RWPE1 (cell line): ENCODE measurements at regions not wholly inside any gene's neighbourhood (a gene's known extent, or its start where the extent isn't known, plus 50 kb on each side); places are given as distances from the start of the nearest gene placed in this dataset.

Experiments
- CTCF ChIA-PET: fragments of 350-600 bp; sonication (Branson Sonifier 250); formaldehyde crosslinking; extraction: SDS; loops from one replicate; lab custom pipeline; 2021; lab: Yijun Ruan, JAX
- POLR2A ChIA-PET: fragments of 400-600 bp; formaldehyde crosslinking; extraction: SDS; loops from one replicate; lab custom pipeline; 2020; ENCODE audit warnings: antibody characterized with exemption; ENCODE audit not compliant: low non-redundant PET; lab: Yijun Ruan, JAX
- DNase-seq: peaks from one replicate; pipeline ENCODE4 v3.0.0; 2012; ENCODE audit warnings: low spot score
- H3K27ac ChIP-seq: fragments of 450-650 bp; 2 replicates; pipeline ENCODE4 v1.5.1; 2017
- CTCF ChIP-seq: fragments of 450-650 bp; conservative IDR thresholded peaks from 2 replicates; pipeline ENCODE4 v1.5.1; 2017; ENCODE audit warnings: low read depth, mild to moderate bottlenecking

- POLR2A ChIA-PET, result no interaction called here
- CTCF ChIA-PET, result interaction anchor here (0.6 kb wide), 1 partner anchor 301 kb away, joined by 3 read pairs; no protein-coding TSS in a partner anchor
- DNase-seq, result peak; percentile 86
- no peak for TF ChIP-seq CTCF
- peak overlapping the region; percentile 80 for H3K27ac ChIP-seq
Observed at GRCh38 chr1:244341455-244342450, 110.0 kb downstream of the ADSS2 start.

GRCh38 chr1:244344001-244344400 is 107.7 kb downstream of the ADSS2 start:
- TF ChIP-seq CTCF, result no peak
- CTCF ChIA-PET, result interaction anchor here (0.6 kb wide), 1 partner anchor 44 kb away, joined by 3 read pairs; no protein-coding TSS in a partner anchor
- POLR2A ChIA-PET, result no interaction called here
- DNase-seq, result no peak
- no peak overlapping the region for H3K27ac ChIP-seq

DNA sequence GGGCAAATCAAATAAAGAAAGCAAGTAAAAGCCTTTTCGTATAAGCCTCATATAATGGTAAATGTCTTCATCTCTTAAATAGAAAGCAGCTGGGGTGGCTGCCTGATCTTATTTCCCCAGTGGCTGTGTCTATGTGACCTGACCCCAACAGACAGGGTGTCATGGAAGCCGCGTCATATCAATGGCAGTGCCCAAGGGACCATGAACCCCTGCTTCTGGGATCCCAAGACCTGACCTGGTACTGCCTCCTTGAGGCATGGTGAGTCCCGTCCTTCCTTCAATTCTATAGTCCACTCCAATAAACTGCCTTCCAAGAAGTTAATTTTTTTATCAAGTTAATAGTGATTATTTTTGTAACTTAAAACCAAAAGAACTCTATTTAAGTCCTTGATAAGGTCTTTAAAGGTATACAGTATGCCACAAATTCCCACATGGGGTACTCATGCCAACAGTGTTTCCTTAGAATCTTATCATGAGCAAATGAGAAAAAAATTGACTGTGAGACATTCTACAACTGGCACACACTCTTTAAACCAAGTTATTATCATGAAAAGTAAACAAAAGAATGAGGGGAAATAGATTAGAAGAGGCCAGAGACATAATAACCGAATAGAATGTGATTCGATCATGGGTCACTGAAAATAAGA is 104.6 kb downstream of the ADSS2 start:
- no peak for TF ChIP-seq CTCF
- DNase-seq, result no peak
- no peak overlapping the region for H3K27ac ChIP-seq
- CTCF ChIA-PET, result interaction anchor here (0.6 kb wide), 1 partner anchor 489 kb away, joined by 3 read pairs; no protein-coding TSS in a partner anchor
- POLR2A ChIA-PET, result no interaction called here

GRCh38 chr1:244347942-244348341 is 103.8 kb downstream of the ADSS2 start:
- DNase-seq, result no peak
- ChIA-PET CTCF (interaction anchor here (0.6 kb wide), 1 partner anchor 488 kb away, joined by 3 read pairs; no protein-coding TSS in a partner anchor), POLR2A (no interaction called here)
- no peak for TF ChIP-seq CTCF
- H3K27ac ChIP-seq, result no peak overlapping the region

DNA sequence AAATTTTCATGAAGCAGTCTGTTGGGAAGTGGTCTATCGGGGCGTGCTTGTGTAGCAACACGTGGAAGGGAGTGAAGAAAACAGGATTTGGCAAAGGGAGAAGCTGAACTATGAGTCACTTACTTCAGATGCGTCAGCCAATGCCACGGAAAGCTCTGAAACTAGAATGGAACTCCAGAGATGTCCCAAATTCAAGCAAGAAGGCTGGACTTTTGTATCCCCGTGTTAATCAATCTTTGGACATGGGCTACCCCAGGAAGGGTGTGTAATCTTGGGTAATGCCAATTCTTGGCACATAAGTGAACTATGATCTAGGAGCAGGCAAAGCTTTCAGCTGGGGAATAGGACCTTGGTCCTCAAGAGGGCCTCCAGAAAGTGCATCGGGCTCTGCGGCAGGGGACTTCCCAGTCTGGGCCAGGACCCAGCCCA is 102.6 kb downstream of the ADSS2 start:
- DNase-seq, result peak; percentile 56
- no peak for TF ChIP-seq CTCF
- CTCF ChIA-PET, result interaction anchor here (0.6 kb wide), 1 partner anchor 45 kb away, joined by 4 read pairs; no protein-coding TSS in a partner anchor
- peak overlapping the region; percentile 60 for H3K27ac ChIP-seq
- POLR2A ChIA-PET, result no interaction called here

- no peak for TF ChIP-seq CTCF
- no peak for DNase-seq
- peak overlapping the region; percentile 60 for H3K27ac ChIP-seq
- ChIA-PET CTCF (no interaction called here), POLR2A (no interaction called here)
Observed at GRCh38 chr1:244349581-244350001, 102.1 kb downstream of the ADSS2 start.
